HG03196 (cell line): ENCODE measurements at regions not wholly inside any gene's neighbourhood (a gene's known extent, or its start where the extent isn't known, plus 50 kb on each side); places are given as distances from the start of the nearest gene placed in this dataset.
"Not testable (repeated sequence)": the region's sequence is repeated elsewhere in the genome, so short reads cannot be mapped to it uniquely, and the experiment has no call there.

ENCODE experiments used
- ATAC-seq: cut with Tn5 transposase; IDR thresholded peaks from one replicate; pipeline ENCODE4 v1.9.1; 2021; ENCODE audit not compliant: unreplicated experiment

DNA sequence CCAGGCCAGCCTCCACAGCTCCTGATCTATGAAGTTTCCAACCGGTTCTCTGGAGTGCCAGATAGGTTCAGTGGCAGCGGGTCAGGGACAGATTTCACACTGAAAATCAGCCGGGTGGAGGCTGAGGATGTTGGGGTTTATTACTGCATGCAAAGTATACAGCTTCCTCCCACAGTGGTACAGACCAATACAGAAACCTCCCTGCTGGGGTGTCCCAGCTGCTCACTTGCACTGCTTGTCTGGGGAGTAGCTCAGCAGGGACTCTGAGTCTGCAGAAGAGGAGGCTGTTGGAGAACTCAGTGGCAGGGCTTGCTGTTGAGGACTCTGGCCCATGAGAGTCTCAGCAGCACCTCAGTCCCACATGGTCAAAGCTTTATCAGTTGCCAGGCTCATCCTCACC is 1256.6 kb downstream of the RPIA start:
- ATAC-seq: not testable (repeated sequence)

DNA sequence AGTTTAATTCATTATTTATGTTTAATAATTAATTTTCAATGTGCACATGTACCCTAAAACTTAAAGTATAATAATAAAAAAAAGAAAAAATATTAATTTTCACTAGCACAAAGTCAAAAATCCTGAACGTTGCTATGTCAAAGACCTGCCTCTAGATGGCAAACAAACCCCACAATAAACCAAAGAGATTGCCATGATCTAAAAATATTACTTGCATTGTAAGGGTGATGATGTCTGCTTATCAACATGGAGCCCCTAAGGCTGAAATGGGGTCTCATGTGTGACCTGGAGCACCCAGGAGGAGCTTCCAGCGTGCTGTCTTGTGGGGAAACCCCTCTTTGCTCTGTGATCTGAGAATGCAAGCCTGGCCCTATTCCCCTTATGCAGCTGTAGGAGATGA is 1259.3 kb downstream of the RPIA start:
- ATAC-seq: not testable (repeated sequence)

DNA sequence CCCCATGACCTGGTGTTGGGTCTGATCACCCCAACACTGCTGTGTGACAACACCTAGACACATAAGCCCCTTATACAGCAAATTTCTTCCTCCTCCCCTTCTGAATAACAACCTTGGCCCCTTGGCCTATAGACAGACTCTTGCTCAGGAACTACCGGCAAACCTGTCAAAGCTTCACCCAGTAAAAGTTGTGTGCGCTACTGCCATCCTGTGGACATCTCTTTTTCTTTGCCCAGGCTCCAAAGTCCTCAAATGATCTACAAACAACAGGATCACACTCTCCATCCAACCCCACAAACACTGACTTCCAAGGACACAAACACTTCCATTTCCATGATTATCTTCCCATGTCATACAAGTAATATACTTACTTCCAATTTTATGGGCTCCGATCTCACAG is 1265.8 kb downstream of the RPIA start:
- not testable (repeated sequence) for ATAC-seq

DNA sequence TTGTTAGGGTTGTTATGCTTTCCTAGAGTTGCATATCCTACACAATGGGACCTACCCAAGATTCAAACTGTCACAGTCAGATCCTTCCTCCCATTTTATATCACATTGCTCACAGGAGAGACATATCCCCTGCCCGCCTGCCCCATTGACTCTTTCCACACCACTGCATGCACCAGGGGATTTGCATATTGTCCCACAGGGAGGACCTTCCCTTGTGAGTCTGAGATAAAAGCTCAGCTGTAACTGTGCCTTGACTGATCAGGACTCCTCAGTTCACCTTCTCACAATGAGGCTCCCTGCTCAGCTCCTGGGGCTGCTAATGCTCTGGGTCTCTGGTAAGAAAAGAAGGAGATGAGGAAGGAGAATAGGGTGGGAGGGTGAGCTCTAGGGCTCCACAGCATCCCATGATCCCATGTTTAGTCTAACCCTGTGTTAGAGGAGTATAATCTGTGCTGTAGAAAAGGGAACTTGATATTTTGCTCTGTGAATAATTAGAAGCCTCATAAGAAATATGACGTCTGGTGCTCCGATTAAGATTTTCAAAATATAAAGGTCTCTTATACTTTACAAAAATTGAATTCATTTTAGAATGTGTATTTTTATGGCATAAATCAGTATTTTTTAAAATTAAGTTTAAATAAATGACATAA is 1268.4 kb downstream of the RPIA start:
- ATAC-seq: not testable (repeated sequence)

DNA sequence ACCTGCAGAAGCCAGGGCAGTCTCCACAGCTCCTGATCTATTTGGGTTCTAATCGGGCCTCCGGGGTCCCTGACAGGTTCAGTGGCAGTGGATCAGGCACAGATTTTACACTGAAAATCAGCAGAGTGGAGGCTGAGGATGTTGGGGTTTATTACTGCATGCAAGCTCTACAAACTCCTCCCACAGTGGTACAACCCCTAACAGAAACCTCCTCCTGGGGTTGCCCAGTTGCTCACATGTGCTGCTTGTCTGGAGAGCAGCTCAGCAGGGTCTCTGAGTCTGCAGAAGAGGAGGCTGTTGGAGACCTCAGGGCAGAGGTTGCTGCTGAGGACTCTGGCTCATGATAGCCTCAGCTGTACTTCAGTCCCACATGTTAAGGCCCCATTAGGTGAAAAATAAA is 1269.1 kb downstream of the RPIA start:
- not testable (repeated sequence) for ATAC-seq

DNA sequence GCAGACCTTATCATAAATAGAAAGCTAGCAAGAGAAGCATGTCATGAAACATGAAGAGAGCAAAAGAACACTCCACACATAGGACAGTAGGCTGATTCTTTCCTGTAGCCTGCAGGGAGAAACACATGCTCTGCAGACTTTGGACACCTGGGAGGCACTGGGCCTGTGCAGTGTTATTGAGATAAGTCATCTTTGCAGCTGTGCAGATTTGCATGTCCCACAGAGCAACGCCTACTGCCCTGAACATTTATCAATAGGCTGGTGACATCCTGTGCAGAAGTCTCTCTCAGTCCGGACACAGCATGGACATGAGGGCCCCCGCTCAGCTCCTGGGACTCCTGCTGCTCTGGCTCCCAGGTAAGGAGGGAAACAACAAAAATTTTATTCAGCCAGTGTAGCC is 1277.1 kb downstream of the RPIA start:
- ATAC-seq: not testable (repeated sequence)

DNA sequence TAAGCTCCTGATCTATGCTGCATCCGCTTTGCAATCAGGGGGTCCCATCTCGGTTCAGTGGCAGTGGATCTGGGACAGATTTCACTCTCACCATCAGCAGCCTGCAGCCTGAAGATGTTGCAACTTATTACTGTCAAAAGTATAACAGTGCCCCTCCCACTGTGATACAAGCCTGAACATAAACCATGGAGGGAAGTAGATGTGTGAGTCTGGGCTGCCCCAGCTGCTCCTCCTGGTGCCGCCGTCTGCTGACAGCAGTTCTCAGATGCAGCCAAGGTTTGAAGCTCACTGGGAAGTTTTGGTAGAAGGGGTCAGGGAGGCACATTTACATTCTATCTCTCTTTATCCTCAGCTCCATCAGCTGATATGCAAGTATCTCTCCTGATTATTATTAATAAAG is 1277.7 kb downstream of the RPIA start:
- not testable (repeated sequence) for ATAC-seq

DNA sequence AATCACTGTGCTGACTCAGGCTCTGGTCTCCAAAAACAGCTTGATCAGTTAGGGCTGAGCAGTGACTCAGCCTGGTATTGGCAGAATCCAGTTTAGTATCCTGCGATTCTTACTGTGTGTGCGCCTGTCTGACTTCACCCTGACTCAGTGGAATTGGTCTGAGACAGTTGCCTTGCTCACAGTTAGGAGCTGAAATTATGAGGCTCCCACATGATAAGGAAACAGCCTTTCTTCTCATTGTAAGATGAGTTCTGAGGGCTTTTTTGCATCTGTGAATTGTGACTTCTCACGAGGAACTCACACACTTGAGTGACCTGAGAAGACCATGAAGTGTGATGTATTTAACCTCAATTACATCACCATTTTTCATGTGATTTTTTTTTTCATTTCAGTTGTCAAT is 1282.4 kb downstream of the RPIA start:
- ATAC-seq: not testable (repeated sequence)

DNA sequence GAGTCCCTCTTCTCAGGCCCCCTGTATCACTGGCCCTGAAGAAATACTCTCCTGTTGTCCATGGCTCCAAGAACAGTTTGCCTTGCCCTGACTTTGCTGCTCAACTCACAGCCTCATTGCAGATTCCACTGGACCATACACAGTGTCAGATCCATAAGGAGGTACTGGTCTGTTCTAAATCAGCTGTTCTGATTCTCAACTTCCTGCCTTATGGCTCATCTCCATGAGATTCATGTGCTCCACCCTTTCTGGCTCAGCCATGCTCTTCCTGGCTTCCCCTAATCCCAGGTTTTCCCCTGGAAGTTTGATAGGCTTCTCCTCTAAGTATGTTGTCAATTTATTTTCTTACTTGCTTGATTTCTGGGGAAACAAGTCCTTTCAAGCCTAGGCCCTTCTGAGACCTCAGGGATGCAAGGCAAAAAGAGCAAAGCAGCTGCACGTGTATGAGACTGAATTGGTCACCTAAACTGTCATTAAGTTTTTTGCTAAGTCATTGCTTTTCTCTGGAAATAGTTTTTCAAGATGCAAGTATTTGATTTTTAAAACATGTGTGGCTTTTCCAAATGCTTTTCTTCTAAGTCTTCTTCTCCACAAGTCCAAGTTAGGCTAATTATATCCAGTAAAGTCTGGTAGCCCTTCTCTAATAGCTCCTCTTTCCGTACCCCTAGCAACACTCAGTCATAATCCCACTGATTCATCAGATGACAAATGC is 1288.5 kb downstream of the RPIA start:
- ATAC-seq: not testable (repeated sequence)

DNA sequence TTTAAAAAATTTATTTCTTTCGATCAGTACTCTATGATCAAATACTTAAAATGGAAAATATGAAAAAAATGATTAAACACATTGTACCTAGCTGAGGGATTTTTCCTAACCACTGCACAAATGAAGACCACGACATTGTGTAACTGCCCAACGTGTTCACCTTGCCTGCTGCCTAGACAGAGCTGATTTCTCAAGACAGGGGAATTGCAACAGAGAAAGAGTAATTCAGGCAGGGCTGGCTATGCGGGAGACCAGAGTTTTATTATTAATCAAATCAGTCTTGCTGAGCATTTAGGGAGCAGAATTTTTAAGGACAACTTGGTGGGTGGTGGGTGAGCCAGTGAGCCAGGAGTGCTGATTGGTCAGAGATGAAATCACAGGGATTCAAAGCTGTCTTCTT is 1290.8 kb downstream of the RPIA start:
- not testable (repeated sequence) for ATAC-seq

DNA sequence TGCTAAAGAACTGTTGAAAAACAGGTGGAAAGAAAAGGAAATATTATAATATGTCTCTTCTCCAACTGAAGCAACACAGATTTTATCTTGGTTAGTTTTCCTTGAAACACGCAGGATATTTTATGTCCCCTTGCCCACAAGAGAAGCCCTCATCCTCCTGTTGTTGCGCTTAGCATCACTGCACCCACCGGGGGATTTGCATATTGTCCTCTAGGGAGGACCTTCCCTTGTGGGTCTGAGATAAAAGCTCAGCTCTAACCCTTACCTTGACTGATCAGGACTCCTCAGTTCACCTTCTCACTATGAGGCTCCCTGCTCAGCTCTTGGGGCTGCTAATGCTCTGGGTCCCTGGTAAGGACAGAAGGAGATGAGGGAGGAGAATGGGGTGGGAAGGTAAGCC is 1294.2 kb downstream of the RPIA start:
- ATAC-seq: not testable (repeated sequence)

DNA sequence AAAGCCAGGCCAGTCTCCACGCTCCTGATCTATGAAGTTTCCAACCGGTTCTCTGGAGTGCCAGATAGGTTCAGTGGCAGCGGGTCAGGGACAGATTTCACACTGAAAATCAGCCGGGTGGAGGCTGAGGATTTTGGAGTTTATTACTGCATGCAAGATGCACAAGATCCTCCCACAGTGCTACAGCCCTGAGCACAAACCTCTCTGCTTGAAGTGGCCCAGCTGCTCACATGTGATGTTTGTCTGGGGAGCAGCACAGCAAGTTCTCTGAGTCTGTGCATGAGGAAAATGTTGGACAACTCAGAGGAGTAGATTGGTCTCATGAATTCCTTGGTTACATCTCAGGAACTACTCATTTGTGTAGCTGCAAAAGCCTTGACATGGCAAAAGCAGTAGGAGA is 1295.1 kb downstream of the RPIA start:
- not testable (repeated sequence) for ATAC-seq

DNA sequence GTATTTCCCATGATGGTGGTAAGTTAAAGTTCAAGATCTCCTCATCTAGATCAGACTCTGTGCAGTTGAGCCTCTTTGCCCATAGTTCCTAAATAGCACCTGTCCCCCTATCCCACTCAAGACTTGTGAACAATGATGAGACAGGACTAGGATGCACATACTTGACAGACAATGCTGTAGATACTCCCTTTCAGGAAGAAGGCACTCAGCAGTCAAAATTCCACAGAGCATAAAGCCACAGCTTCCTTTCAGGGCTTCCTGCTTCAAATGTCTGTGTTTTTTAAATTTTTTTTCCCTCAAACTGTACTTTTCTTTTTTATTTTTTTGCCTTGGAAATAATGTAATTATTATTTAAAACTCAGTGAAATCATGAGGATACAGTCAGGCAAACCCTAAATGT is 1305.3 kb downstream of the RPIA start:
- ATAC-seq: not testable (repeated sequence)

DNA sequence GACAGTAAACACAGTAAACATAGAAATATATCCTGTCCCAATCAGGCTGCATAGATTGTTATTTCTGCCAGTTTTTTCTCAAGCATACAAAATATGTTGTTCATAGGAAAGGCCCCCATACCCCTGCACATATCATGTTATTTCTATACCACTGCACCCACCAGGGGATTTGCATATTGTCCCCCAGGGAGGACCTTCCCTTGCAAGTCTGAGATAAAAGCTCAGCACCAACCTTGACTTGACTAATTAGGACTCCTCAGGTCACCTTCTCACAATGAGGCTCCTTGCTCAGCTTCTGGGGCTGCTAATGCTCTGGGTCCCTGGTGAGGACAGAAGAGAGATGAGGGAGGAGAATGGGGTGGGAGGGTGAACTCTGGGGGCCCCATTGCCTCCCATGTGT is 1313.1 kb downstream of the RPIA start:
- not testable (repeated sequence) for ATAC-seq

DNA sequence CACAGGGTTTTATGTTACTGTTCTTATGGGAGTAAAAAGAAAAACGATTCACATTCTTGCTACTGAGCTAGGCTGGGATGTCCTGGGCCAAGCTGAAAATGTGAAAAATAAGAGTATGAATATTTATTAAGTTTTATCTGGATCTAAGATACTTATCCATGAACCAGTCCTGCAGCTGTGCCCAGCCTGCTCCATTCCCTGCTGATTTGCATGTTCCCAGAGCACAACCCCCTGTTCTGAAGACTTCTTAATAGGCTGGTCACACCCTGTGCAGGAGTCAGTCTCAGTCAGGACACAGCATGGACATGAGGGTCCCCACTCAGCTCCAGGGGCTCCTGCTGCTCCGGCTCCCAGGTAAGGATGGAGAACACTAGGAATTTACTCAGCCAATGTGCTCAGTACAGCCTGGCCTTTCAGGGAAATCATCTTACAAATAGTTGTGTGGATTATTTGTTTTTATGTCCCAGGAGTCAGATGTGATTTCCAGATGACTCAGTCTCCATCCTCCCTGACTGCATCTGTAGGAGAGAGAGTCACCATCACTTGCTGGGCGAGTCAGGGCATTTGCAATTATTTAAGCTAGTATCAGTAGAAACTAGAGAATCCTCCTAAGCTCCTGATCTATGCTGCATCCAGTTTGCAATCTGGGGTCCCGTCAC is 1319.1 kb downstream of the RPIA start:
- ATAC-seq: not testable (repeated sequence)

DNA sequence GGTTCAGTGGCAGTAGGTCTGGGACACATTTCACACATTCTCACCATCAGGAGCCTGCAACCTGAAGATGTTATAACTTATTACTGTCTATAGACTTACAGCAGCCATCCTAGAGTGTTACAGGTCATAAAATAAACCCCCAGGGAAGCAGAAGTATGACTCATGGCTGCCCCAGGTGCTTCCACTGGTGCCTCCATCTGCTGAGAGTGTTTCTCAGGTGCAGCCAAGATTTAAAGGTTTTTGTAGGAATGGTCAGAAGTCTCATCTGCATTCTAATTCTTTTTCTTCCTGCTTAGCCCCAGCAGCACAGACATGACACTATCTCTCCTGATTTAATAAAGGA is 1319.6 kb downstream of the RPIA start:
- not testable (repeated sequence) for ATAC-seq

DNA sequence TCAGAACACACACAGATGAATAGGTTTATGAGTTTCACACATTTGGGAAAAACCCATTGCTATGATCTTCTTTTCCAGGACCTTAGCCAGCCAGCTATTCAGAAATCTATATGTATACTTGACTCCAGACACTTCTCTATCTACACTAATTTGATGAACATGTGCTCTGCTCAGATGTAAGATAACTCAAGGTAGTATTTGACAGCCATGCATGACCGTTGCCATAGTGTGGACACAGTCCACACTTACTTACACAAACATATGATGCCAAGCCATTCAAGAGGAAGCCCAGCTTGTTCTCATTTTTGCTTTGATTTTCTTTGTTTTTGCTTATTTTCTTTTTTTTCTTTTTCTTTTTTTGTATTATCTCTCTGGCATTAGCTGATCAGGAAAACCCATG is 1328.4 kb downstream of the RPIA start:
- ATAC-seq: not testable (repeated sequence)

DNA sequence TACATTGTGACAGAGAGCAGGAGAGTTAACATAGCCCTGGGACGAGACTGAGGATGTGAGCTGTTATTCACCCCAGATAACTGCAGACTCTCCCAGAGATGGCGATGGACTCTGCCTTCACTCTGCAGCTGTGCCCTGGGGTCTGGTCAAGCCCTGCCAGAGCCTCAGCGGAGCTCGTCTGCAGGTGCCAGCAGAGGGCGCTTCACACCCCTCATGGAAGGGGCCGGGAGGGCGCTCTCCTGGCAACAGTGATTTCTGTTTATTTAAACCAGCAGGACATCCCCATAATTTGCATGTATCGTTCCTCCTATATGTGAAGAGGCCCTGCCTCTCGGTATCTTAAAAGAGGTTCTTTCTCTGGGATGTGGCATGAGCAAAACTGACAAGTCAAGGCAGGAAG is 1329.8 kb downstream of the RPIA start:
- not testable (repeated sequence) for ATAC-seq

DNA sequence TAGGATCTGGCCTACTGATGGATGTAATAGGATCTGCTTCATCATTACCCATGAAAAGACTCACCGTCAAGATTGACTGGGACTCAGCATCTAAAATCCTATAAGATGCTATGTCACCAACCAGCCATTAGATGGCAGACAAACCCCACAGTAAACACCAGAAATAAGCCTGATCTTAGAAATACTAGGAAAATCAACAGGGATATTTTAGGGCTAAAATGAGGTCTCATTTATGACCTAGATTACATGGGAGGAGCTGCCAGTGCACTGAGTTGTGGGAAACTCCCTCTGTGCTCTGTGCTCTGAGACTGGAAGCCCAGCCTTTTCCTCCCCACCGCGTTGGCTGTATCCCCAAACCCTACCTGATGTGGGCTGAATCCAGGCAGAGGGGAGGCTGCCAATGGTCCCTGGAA is 1335.8 kb downstream of the RPIA start:
- not testable (repeated sequence) for ATAC-seq

DNA sequence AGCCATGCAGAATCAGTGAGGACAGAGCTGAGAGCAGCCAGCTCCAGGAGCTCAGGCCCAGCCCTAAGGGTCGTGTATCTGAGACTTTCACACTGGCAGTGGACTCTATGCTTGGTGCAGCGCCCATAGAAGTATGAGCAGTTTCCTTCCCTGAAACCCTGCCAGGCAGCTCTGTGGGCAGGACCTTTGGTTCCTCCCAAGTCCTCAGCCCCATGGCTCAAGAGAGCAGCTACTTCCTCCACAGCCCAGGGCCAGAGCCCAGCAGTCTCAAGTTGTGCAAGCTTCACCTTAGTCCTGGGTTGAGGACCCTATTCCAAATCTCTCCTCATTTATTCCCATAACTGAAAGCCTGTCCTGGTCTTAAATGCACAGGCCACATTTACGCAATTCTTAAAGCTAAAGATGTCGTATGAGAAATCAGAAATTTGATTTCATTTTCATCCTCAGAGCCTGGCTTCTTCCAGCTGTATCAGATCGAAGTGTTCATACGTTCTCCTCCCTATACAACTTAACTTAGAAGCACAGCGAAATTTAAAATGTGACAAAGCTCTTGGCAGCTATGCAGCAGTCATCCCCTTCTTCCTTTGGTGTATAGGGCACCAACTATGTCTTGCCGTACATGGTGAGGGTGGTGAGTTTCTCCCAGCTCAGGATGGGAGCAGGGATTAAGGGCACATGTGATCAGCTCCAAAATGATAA is 1337.1 kb downstream of the RPIA start:
- not testable (repeated sequence) for ATAC-seq

DNA sequence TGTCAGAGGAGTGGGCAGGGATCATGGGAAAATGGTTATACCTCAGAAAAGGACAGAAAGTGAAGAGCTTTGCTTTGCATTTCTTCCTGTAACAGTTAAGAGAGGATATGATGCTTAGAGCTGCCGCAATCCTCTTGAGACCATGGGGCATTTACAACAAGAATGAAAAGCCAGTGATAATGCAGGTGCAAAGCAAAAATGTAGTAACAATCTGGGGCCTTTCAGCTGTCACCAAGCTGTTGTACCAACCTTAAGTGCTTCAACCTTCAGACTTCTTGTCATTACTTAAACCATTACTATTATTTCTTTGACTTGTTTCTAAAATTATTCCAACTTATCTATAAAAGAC is 1337.6 kb downstream of the RPIA start:
- ATAC-seq: not testable (repeated sequence)

DNA sequence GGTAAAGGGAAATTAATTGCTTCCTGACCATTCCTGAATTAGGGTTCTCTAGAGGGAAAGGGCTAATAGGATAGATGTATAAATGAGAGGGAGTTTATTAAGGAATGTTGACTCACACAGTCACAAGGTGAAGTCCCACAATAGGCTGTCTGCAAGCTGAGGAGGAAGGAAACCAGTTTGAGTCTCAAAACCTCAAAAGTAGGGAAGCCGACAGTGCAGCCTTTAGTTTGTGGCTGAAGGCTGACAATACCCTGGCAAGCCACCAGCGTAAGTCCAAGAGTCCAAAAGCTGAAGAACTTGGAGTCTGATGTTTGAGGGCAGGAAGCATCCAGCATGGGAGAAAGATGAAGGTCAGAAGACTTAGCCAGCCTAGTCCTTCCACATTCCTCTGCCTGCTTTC is 1340.8 kb downstream of the RPIA start:
- not testable (repeated sequence) for ATAC-seq
